WTC11 (cell line): ENCODE measurements at regions not wholly inside any gene's neighbourhood (a gene's known extent, or its start where the extent isn't known, plus 50 kb on each side); places are given as distances from the start of the nearest gene placed in this dataset.

Experiments used
- ATAC-seq: fragments of 200-7000 bp; cut with Tn5 transposase; 2 replicates; pipeline ENCODE4 v1.10.0; 2021; ENCODE audit warnings: mild to moderate bottlenecking, moderate library complexity
- CTCF ChIA-PET: fragments of 300-600 bp; sonication (Branson Sonifier 250); formaldehyde crosslinking; loops from one replicate; lab custom pipeline; 2021; ENCODE audit warnings: antibody characterized with exemption; lab: Charles Lee
- POLR2A ChIA-PET: fragments of 350-600 bp; sonication (Branson Sonifier 250); formaldehyde crosslinking; loops from one replicate; lab custom pipeline; 2021; ENCODE audit warnings: antibody characterized with exemption; lab: Charles Lee
- DNase-seq: peaks from one replicate; pipeline ENCODE4 v3.0.0; 2021; ENCODE audit warnings: low spot score
- H3K27ac Mint-ChIP-seq: 2 replicates; pipeline ENCODE4 v1.8.0; 2021; ENCODE audit warnings: mixed read lengths
- H3K27me3 Mint-ChIP-seq: 2 replicates; pipeline ENCODE4 v1.8.0; 2021; ENCODE audit warnings: low read depth, mild to moderate bottlenecking, moderate library complexity, mixed read lengths
- H3K36me3 Mint-ChIP-seq: 2 replicates; pipeline ENCODE4 v1.8.0; 2021; ENCODE audit warnings: mixed read lengths
- H3K4me1 Mint-ChIP-seq: 2 replicates; pipeline ENCODE4 v1.8.0; 2022; ENCODE audit warnings: mixed read lengths
- H3K4me3 Mint-ChIP-seq: 2 replicates; pipeline ENCODE4 v1.8.0; 2021; ENCODE audit warnings: mild to moderate bottlenecking, moderate library complexity, mixed read lengths
- H3K9me3 Mint-ChIP-seq: 2 replicates; pipeline ENCODE4 v1.8.0; 2021; ENCODE audit warnings: mixed read lengths
- ATF1 ChIP-seq: sonication (generic); formaldehyde crosslinking; IDR thresholded peaks from 2 replicates; pipeline ENCODE4 v1.8.1; 2023; ENCODE audit warnings: mild to moderate bottlenecking, moderate library complexity, missing genetic modification reagents
- ERG ChIP-seq: fragments of 250-450 bp; sonication (Bioruptor Pico); IDR thresholded peaks from 2 replicates; pipeline ENCODE4 v1.8.0; 2021; ENCODE audit warnings: mild to moderate bottlenecking
- ETV6 ChIP-seq: sonication (generic); formaldehyde crosslinking; IDR thresholded peaks from 2 replicates; pipeline ENCODE4 v1.8.1; 2022; ENCODE audit warnings: mild to moderate bottlenecking, missing genetic modification reagents
- GABPB1 ChIP-seq: sonication (generic); formaldehyde crosslinking; IDR thresholded peaks from 2 replicates; pipeline ENCODE4 v1.8.1; 2023; ENCODE audit warnings: mild to moderate bottlenecking, missing genetic modification reagents
- GRHL2 ChIP-seq: fragments of 250-450 bp; sonication (Bioruptor Pico); IDR thresholded peaks from 2 replicates; pipeline ENCODE4 v1.8.0; 2022; ENCODE audit warnings: mild to moderate bottlenecking, moderate library complexity; ENCODE audit not compliant: insufficient replicate concordance, severe bottlenecking
- HMGXB4 ChIP-seq: sonication (generic); formaldehyde crosslinking; IDR thresholded peaks from 2 replicates; pipeline ENCODE4 v1.8.1; 2023; ENCODE audit warnings: mild to moderate bottlenecking, moderate library complexity, missing genetic modification reagents
- KAT7 ChIP-seq: sonication (generic); formaldehyde crosslinking; IDR thresholded peaks from 2 replicates; pipeline ENCODE4 v1.8.1; 2023; ENCODE audit warnings: missing genetic modification reagents, mild to moderate bottlenecking, borderline replicate concordance
- NR2C2 ChIP-seq: sonication (generic); formaldehyde crosslinking; IDR thresholded peaks from 2 replicates; pipeline ENCODE4 v1.8.0; 2022; ENCODE audit warnings: mild to moderate bottlenecking, missing genetic modification reagents
- PRDM15 ChIP-seq: sonication (generic); formaldehyde crosslinking; IDR thresholded peaks from 2 replicates; pipeline ENCODE4 v1.8.0; 2022; ENCODE audit warnings: missing genetic modification reagents
- RELA ChIP-seq: sonication (generic); formaldehyde crosslinking; IDR thresholded peaks from 2 replicates; pipeline ENCODE4 v1.8.1; 2022; ENCODE audit warnings: missing genetic modification reagents, mild to moderate bottlenecking, borderline replicate concordance
- SMAD3 ChIP-seq: sonication (generic); formaldehyde crosslinking; IDR thresholded peaks from 2 replicates; pipeline ENCODE4 v1.8.0; 2022; ENCODE audit warnings: missing genetic modification reagents, mild to moderate bottlenecking, borderline replicate concordance
- TEAD4 ChIP-seq: sonication (generic); formaldehyde crosslinking; IDR thresholded peaks from 2 replicates; pipeline ENCODE4 v1.8.0; 2022; ENCODE audit warnings: mild to moderate bottlenecking, missing genetic modification reagents
- TP53 ChIP-seq: sonication (generic); formaldehyde crosslinking; IDR thresholded peaks from 2 replicates; pipeline ENCODE4 v1.8.1; 2023; ENCODE audit warnings: mild to moderate bottlenecking, missing genetic modification reagents
- ZNF263 ChIP-seq: sonication (generic); formaldehyde crosslinking; IDR thresholded peaks from 2 replicates; pipeline ENCODE4 v1.8.1; 2022; ENCODE audit warnings: low read depth, mild to moderate bottlenecking, moderate library complexity, missing genetic modification reagents
- TF ChIP-seq, protein P1 (sequence below): sonication (generic); formaldehyde crosslinking; IDR thresholded peaks from 2 replicates; pipeline ENCODE4 v1.8.0; 2022; ENCODE audit warnings: mild to moderate bottlenecking, missing genetic modification reagents
- TF ChIP-seq, protein P2 (sequence below): fragments of 250-450 bp; sonication (Bioruptor Pico); conservative IDR thresholded peaks from 2 replicates; pipeline ENCODE4 v1.9.0; 2021; ENCODE audit warnings: mild to moderate bottlenecking
- TF ChIP-seq, protein P3 (sequence below): sonication (generic); formaldehyde crosslinking; conservative IDR thresholded peaks from 2 replicates; pipeline ENCODE4 v1.8.1; 2022; ENCODE audit warnings: mild to moderate bottlenecking, missing genetic modification reagents
- TF ChIP-seq, protein P4 (sequence below): sonication (generic); formaldehyde crosslinking; IDR thresholded peaks from 2 replicates; pipeline ENCODE4 v1.8.1; 2022; ENCODE audit warnings: low read depth, mild to moderate bottlenecking, moderate library complexity, missing genetic modification reagents, borderline replicate concordance
- TF ChIP-seq, protein P5 (sequence below): sonication (generic); formaldehyde crosslinking; IDR thresholded peaks from 2 replicates; pipeline ENCODE4 v1.8.1; 2022; ENCODE audit warnings: mild to moderate bottlenecking, moderate library complexity, missing genetic modification reagents

DNA sequence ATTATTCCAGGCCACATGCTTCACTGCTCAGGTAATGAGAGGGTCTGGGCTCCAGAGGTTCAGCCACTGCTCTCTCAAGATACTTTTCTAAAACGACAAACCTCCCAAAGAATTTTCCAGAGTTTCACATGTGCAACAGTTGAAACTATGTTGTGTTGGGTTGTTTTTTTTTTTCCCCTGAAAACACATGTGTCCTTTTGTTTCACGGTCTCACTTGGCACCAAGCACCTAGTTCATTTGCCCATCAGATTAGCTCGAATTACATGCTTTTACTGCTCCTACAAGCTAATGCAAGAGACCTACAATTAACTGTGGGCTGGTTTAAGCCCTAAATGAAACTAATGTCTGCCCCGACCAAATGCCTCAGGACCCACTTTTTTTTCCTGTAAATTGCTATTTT is 313.3 kb downstream of the FGFR2 start (continued):
- no peak for TF ChIP-seq GABPB1
- no peak for TF ChIP-seq ETV6 (CRISPR knock-in tag)
- TF ChIP-seq, protein P1, sequence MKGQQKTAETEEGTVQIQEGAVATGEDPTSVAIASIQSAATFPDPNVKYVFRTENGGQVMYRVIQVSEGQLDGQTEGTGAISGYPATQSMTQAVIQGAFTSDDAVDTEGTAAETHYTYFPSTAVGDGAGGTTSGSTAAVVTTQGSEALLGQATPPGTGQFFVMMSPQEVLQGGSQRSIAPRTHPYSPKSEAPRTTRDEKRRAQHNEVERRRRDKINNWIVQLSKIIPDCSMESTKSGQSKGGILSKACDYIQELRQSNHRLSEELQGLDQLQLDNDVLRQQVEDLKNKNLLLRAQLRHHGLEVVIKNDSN (CRISPR knock-in tag), result no peak
- TF ChIP-seq, protein P2, sequence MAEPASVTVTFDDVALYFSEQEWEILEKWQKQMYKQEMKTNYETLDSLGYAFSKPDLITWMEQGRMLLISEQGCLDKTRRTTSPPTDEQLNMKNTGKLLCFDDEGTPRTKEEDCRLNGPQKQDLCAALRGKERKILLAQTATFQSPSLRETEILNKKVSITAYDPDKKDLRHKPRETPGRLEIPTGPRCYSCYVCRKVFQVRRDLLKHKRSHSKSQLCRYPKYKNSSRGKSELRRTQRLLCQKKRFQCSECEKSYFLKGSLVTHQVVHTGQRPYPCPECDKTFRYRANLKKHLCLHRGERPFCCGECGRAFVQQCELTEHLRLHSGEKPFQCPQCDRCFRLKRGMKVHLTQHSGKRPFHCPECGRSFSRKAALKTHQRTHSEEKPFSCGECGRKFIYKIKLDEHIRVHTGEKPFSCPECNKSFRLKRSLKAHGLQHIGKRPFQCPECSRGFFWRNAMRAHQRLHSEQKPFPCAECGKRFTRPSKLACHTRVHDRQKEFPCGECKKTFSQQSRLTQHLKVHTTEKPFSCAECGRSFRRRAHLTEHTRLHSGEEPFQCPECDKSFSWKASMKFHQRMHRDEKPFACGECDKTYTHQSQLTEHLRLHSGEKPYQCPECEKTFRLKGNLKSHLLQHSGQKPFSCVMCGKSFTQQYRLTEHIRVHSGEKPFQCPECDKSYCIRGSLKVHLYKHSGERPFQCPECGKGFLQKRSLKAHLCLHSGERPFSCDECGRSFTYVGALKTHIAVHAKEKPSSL (CRISPR knock-in tag), result no peak
- TF ChIP-seq ATF1 (CRISPR knock-in tag), result no peak
- TF ChIP-seq, protein P3, sequence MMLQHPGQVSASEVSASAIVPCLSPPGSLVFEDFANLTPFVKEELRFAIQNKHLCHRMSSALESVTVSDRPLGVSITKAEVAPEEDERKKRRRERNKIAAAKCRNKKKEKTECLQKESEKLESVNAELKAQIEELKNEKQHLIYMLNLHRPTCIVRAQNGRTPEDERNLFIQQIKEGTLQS (CRISPR knock-in tag), result no peak
- no peak for TF ChIP-seq NR2C2 (CRISPR knock-in tag)
- TF ChIP-seq ZNF263 (CRISPR knock-in tag), result no peak

DNA sequence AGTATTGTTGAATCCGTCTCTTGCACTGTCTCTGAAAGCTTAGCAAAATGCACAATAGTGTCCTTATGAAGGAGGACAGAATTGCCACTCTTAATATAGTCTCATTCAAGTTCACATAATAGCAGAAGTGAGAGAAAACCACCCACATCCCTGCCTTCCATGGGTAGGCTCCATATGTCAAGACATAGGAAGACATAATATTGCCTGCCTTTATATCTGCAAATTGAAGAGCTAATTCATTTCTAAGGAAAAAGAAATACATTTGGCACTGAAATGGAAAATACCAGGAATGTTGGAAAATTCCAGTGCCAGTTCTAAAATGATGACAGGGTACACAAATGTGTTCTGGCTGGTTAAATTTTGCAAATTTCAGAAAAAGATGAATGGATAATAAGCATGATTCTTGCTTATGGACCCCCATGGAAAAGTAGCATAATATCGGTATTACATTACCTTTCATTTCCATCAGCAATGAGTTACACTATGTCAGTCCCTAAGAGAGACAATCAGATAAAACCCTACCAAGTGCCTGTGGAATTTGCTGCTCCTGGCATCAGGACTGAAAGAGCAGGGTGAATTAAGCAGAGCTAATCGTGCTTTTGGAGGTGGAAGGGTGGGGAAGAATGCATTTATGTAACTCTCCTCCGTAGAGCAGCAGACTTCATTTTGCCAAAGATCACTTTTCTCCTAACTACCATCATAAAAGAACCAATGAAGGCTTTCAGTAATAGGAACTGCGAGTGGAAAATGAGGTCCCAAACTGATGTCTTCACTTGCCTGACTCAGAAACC is 312.6 kb downstream of the FGFR2 start:
- Mint-ChIP-seq H3K9me3 (no peaks in the 10 kb centered on the region), H3K36me3 (no peaks in the 10 kb centered on the region), H3K27ac (no peak overlapping the region), H3K4me1 (peaks cover 73% of the 10 kb centered on the region), H3K4me3 (no peak overlapping the region), H3K27me3 (no peaks in the 10 kb centered on the region; the same call in 1 of the 2 replicates)
- no peak for DNase-seq
- ATAC-seq, result no peak
- POLR2A ChIA-PET, result no interaction called here
- CTCF ChIA-PET, result no interaction called here
- TF ChIP-seq, protein P4, sequence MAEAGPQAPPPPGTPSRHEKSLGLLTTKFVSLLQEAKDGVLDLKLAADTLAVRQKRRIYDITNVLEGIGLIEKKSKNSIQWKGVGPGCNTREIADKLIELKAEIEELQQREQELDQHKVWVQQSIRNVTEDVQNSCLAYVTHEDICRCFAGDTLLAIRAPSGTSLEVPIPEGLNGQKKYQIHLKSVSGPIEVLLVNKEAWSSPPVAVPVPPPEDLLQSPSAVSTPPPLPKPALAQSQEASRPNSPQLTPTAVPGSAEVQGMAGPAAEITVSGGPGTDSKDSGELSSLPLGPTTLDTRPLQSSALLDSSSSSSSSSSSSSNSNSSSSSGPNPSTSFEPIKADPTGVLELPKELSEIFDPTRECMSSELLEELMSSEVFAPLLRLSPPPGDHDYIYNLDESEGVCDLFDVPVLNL (CRISPR knock-in tag), result no peak
- no peak for TF ChIP-seq ETV6 (CRISPR knock-in tag)
- TF ChIP-seq ZNF263 (CRISPR knock-in tag), result no peak
- TF ChIP-seq PRDM15 (CRISPR knock-in tag), result no peak
- no peak for TF ChIP-seq ERG (CRISPR knock-in tag)
- no peak for TF ChIP-seq SMAD3
- no peak for TF ChIP-seq TP53 (CRISPR knock-in tag)
- no peak for TF ChIP-seq TEAD4 (CRISPR knock-in tag)
- no peak for TF ChIP-seq KAT7 (CRISPR knock-in tag)
- TF ChIP-seq GRHL2, result no peak
- TF ChIP-seq RELA (CRISPR knock-in tag), result no peak
- TF ChIP-seq, protein P5, sequence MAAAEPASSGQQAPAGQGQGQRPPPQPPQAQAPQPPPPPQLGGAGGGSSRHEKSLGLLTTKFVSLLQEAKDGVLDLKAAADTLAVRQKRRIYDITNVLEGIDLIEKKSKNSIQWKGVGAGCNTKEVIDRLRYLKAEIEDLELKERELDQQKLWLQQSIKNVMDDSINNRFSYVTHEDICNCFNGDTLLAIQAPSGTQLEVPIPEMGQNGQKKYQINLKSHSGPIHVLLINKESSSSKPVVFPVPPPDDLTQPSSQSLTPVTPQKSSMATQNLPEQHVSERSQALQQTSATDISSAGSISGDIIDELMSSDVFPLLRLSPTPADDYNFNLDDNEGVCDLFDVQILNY (CRISPR knock-in tag), result no peak
- no peak for TF ChIP-seq HMGXB4 (CRISPR knock-in tag)
